ENCODE measurements at regions not wholly inside any gene's neighbourhood (a gene's known extent, or its start where the extent isn't known, plus 50 kb on each side); places are given as distances from the start of the nearest gene placed in this dataset.

- TF ChIP-seq CHD4 (IDR thresholded peaks at IDR 0.05; ENCODE audit: borderline replicate concordance) = no peak
- TF ChIP-seq MYC (IDR thresholded peaks at IDR 0.05; ENCODE audit: borderline replicate concordance, low read length) = no peak
- TF ChIP-seq HES2 (IDR thresholded peaks at IDR 0.05) = no peak
- TF ChIP-seq FOSB (CRISPR knock-in tag; IDR thresholded peaks at IDR 0.05) = no peak
- no peak for TF ChIP-seq MAX (IDR thresholded peaks at IDR 0.05)
- TF ChIP-seq HOXB13 (CRISPR knock-in tag; IDR thresholded peaks at IDR 0.05; ENCODE audit: low read depth) = no peak
- TF ChIP-seq BHLHE40 (IDR thresholded peaks at IDR 0.05; ENCODE audit: low read depth, low read length) = no peak
- no peak for TF ChIP-seq HOXB5 (CRISPR knock-in tag; IDR thresholded peaks at IDR 0.05)
- TF ChIP-seq RARB (CRISPR knock-in tag; IDR thresholded peaks at IDR 0.05) = no peak
- no peak for TF ChIP-seq ELK1 (IDR thresholded peaks at IDR 0.05; ENCODE audit: low read depth, low read length)
- no peak for TF ChIP-seq EP300 (IDR thresholded peaks at IDR 0.05)
- TF ChIP-seq ESRRA (IDR thresholded peaks at IDR 0.05; ENCODE audit: borderline replicate concordance, low read length) = no peak
- TF ChIP-seq GATA3 (IDR thresholded peaks at IDR 0.05; ENCODE audit: borderline replicate concordance) = no peak
- no peak for TF ChIP-seq SREBF2 (IDR thresholded peaks at IDR 0.05)
- TF ChIP-seq HEYL (CRISPR knock-in tag; IDR thresholded peaks at IDR 0.05) = no peak
- no peak for TF ChIP-seq ZSCAN20 (CRISPR knock-in tag; IDR thresholded peaks at IDR 0.05)
- no peak for TF ChIP-seq ZNF302 (CRISPR knock-in tag; IDR thresholded peaks at IDR 0.05)
- CTCF ChIA-PET = interaction anchor here (2.4 kb wide), 1 partner anchor 740 kb away, joined by 9 read pairs; no protein-coding TSS in a partner anchor
- no peaks in the 10 kb centered on the region for H3K4me1 ChIP-seq
- H3K27ac ChIP-seq = no peak overlapping the region
- ATAC-seq = no peak
- no peak for DNase-seq (ENCODE audit: low read depth in 1 of 2, low spot score in 1 of 2)
- POLR2A ChIA-PET = no interaction called here
- no peak for FAIRE-seq
- 54% methylated on average over 4 of the region's 4 CpGs for WGBS (ENCODE audit: missing lambda C conversion rate)
- H3K4me3 ChIP-seq = no peak overlapping the region
- no peaks in the 10 kb centered on the region for H3K9me3 ChIP-seq
- H3K4me2 ChIP-seq = no peak overlapping the region
Measured at GRCh38 chr2:175356901-175357300, 175.4 kb upstream of the ATP5MC3 start.

- no peak overlapping the region for H3K4me2 ChIP-seq
- no peak for TF ChIP-seq ELK1 (IDR thresholded peaks at IDR 0.05; ENCODE audit: low read depth, low read length)
- no peak for TF ChIP-seq PBX3 (IDR thresholded peaks at IDR 0.05)
- no peak for TF ChIP-seq ZNF302 (CRISPR knock-in tag; IDR thresholded peaks at IDR 0.05)
- no peak for TF ChIP-seq NPAS2 (CRISPR knock-in tag; IDR thresholded peaks at IDR 0.05; ENCODE audit: borderline replicate concordance)
- no peak for TF ChIP-seq FOSB (CRISPR knock-in tag; IDR thresholded peaks at IDR 0.05)
- no peak for TF ChIP-seq HES2 (IDR thresholded peaks at IDR 0.05)
- no peak for TF ChIP-seq MAFK (IDR thresholded peaks at IDR 0.05; ENCODE audit: partially characterized antibody)
- TF ChIP-seq PHF8 (IDR thresholded peaks at IDR 0.05; ENCODE audit: borderline replicate concordance, low read depth) = no peak
- no peak for TF ChIP-seq RARB (CRISPR knock-in tag; IDR thresholded peaks at IDR 0.05)
- TF ChIP-seq ZSCAN20 (CRISPR knock-in tag; IDR thresholded peaks at IDR 0.05) = no peak
- TF ChIP-seq BCL3 (IDR thresholded peaks at IDR 0.05) = no peak
- no peak for TF ChIP-seq NR3C1 (IDR thresholded peaks at IDR 0.05)
- TF ChIP-seq CHD4 (IDR thresholded peaks at IDR 0.05; ENCODE audit: borderline replicate concordance) = no peak
- no peak for TF ChIP-seq SMC3 (IDR thresholded peaks at IDR 0.05)
- no peak for TF ChIP-seq CEBPB (IDR thresholded peaks at IDR 0.05)
- TF ChIP-seq CBX8 (IDR thresholded peaks at IDR 0.05) = no peak
- no peak for TF ChIP-seq FOSL2 (IDR thresholded peaks at IDR 0.05)
- no peak for TF ChIP-seq FOSL2 (CRISPR knock-in tag; IDR thresholded peaks at IDR 0.05)
- TF ChIP-seq EHMT2 (IDR thresholded peaks at IDR 0.05; ENCODE audit: low read depth) = no peak
- no peak for TF ChIP-seq RAD21 (conservative IDR thresholded peaks at IDR 0.05 in 1 of 2, IDR thresholded peaks at IDR 0.05 in 1 of 2)
- no peak overlapping the region for H3K4me3 ChIP-seq
- no peak for ATAC-seq
- no peaks in the 10 kb centered on the region for H3K4me1 ChIP-seq
- no peak overlapping the region for H3K27ac ChIP-seq
- FAIRE-seq = no peak
- ChIA-PET CTCF (interaction anchor here (1.2 to 2.4 kb wide), 2 partner anchors 12 to 741 kb away, joined by 5 to 9 read pairs; no protein-coding TSS in a partner anchor), POLR2A (no interaction called here)
- no peaks in the 10 kb centered on the region for H3K9me3 ChIP-seq
- no peak for DNase-seq (ENCODE audit: low read depth in 1 of 2, low spot score in 1 of 2)
- 21% methylated on average over 3 of the region's 3 CpGs for WGBS (ENCODE audit: missing lambda C conversion rate)
Measured at GRCh38 chr2:175355246-175355645, 173.7 kb upstream of the ATP5MC3 start.
